Putamen (tissue), 1 donor: ENCODE measurements at regions not wholly inside any gene's neighbourhood (a gene's known extent, or its start where the extent isn't known, plus 50 kb on each side); places are given as distances from the start of the nearest gene placed in this dataset.

Source experiments
- DNase-seq: peaks from one replicate; pipeline ENCODE4 v3.0.0-alpha.2; 2016; ENCODE audit warnings: low spot score

- no peak for DNase-seq
Measured at GRCh38 chr11:114758627-114759026, 80.3 kb downstream of the NXPE2 start.

DNA sequence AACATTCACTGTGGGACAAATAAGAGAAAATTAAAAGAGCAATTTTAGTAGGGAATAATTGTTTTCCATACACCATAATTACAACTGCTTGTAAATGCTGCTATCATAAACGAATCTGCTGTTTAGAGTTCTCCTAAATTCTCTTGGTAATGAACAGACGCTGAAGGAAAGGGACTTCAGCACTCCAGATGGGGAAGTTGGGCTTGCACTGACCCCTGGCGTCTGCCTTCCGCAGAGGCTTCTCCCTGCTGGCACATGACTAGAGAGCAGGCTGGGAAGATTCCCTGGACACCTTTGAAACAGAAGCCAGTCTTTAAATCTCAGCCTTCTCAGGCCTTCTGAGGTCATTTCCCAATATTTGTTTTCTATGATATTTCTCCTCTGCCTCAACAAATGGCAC is 84.1 kb downstream of the NXPE2 start:
- DNase-seq, result peak; percentile 2

GRCh38 chr11:114764563-114764962 is 86.2 kb downstream of the NXPE2 start:
- DNase-seq, result no peak

DNA sequence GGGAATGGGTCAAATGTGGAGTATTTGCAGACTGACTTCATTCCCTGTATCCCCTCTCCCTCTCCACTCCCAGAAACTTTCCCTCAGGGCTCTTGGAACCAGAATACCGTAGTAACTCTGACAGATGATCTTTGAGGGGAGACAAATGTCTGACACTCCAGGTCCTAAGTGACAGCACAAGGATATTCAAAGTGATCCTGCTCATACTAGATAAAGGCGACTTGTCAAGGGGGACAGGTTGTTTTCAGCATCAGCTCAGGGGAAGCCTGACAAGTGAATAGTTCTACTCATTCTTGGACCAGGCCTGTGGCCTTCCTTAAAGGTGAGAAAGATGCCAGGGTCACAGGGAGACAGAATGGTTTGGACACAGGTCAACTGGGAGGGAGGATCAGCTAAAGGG is 92.8 kb downstream of the NXPE2 start:
- DNase-seq, result no peak

GRCh38 chr11:114773541-114774338 is 95.4 kb downstream of the NXPE2 start:
- DNase-seq, result no peak

GRCh38 chr11:114774599-114775361 is 96.5 kb downstream of the NXPE2 start:
- peak; percentile 50 for DNase-seq

- DNase-seq, result no peak
Measured at GRCh38 chr11:114775875-114776621, 97.7 kb downstream of the NXPE2 start.

GRCh38 chr11:114776956-114777355 is 98.6 kb downstream of the NXPE2 start:
- DNase-seq, result no peak

DNA sequence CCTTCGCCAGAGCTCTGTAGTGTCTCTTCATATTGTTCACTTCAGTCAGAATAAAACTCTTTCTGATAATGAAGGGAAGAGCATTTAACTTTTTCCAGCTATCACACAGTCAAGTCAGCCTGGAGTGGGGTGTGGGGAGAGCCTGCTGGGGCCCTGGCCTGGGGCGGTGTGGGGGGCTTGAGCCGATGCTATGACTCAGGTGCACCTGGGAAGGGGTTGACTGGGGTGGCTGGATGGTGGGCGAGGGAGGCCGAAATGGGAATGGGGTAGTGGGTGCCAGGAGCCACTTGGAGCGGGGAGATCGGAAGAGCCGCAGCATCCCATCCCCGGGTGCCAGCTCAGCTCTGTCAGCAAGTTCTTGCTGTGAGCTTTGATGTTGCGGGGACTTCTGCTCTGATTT is 100.9 kb downstream of the NXPE2 start:
- DNase-seq, result no peak

- no peak for DNase-seq
Measured at GRCh38 chr11:114782650-114783310, 104.5 kb downstream of the NXPE2 start.

GRCh38 chr11:114783805-114784204 is 105.5 kb downstream of the NXPE2 start:
- DNase-seq, result no peak

- DNase-seq, result no peak
Measured at GRCh38 chr11:114784216-114784615, 105.9 kb downstream of the NXPE2 start.

DNA sequence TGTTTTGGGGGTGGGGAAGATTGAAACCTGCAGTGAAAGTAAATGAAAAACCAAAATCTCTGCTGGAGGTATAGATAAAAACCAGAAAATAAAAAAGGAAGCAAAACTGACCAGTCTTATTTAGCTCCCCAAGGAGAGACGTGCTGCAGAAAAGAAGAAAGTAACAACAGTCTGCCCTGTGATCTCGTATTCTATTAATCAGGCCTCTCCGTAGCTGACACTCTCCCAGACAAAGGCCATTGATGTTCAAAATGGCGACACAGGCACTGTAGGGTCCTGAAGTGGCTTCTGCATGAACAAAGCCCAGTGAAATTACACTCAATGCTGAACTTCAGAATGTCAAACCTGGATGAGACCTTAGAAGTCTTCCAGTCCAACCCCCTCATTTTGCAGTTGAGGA is 106.6 kb downstream of the NXPE2 start:
- DNase-seq, result no peak

DNA sequence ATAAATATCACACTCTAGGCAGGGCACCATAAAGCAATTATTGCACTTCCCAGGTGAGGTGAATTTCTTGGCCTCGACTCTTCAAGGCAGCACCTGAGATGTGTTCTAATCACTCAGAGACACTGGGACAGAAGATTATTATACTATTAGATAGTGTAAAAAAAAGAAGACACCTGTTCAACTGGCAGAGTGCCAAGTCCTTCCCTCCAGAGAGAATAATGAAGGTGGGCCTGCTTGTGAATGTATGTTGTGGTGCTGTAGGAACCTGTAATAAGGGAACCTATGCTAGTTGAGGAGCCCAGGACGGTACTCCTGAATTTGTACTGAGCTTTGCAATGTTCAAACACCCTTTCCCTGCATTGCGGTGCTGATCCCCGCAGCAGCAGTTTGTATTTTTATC is 107.5 kb downstream of the NXPE2 start:
- no peak for DNase-seq

GRCh38 chr11:114787126-114787525 is 108.8 kb downstream of the NXPE2 start:
- DNase-seq, result no peak

- peak; percentile 49 for DNase-seq
Measured at GRCh38 chr11:114790910-114791309, 112.6 kb downstream of the NXPE2 start.

DNA sequence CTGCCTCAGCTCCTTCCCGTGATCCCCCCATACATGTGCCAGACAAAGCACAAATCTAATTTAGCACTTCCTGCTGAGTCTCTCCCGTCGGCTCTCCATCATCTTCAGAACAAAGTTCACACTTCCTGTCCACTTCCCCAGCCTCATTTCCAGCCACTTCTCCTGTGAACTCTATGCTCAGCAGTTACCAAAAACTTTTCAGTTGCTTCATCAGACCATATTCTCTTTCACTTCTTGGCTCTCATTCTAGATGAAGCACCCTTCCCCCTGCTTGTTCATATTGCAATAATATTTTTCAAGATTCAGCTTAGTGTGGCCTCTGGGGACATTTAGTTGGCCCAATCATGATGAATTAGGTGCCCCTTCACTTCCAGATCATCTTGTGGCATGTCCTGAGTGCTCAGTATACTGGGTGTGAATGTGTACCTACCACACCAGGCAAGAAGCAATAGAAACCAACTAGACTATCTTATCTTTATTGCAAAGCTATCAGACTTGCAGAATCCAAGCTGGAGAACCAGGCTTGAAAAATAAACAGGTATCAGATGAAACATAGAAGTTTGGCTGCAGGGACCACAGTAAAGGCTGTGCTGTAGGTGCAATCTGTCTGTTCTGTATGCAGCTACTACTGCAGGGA is 115.8 kb downstream of the NXPE2 start:
- no peak for DNase-seq

GRCh38 chr11:114796954-114797721 is 118.8 kb downstream of the NXPE2 start:
- DNase-seq, result no peak

DNA sequence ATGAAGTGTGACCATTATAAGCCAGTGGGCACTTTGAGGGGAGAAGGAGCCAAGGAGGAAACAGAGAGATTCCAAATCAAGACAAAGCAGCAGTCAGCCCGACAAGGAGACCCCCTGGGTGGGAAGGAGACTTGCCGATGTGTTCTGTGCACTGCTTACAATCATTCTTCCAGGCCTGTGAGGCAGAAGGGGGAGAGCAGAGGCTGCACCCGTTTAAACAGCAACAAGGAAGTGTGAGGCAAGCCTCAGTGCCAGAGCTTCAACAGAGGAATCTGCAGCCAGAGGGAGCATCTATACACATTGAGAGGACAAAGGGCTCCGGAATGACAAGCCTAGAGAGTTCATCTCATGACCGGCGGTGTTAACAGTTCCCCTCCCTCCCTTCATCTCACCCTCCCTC is 121.1 kb downstream of the NXPE2 start:
- no peak for DNase-seq

DNA sequence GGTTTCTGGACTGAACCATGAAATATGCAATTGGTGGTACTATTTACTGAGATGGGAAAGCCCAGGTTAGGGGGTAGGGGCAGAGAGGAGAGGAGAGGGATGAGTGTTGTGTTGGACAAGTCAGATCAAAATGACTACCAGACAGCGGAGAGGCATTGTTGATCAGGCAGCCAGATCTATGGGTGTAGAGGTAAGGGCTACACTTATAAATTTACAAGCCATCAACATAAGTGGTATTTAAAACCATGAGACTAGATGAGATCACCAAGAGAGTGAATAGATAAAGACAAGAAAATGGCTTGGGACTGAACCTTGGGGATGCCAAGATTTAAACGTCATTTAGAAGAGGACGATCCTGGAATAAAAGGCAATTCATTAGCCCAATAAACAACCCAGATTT is 123.4 kb downstream of the NXPE2 start:
- no peak for DNase-seq

DNA sequence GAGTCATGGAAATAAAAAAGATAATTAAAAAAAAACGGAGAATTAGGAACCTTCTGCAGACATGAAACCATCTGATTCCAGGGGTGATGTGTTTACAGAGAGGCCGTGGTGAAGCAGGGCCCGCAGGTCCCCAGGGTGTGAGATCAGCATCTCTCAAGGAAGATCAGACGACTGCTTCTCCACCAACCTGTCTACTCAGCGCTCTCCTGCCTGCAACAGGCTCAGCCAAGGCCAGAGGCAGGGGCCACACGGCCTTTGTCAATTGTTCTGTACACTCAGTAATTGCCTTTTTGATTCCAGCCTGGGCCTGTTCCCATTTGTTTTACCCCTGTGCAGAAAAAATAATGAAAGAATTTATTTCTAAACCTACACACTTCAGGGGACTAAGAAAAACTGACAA is 124.6 kb downstream of the NXPE2 start:
- no peak for DNase-seq
